Embryonic facial prominence (tissue), 1 donor: ENCODE measurements at regions not wholly inside any gene's neighbourhood (a gene's known extent, or its start where the extent isn't known, plus 50 kb on each side); places are given as distances from the start of the nearest gene placed in this dataset.

Source experiments
- DNase-seq: peaks from one replicate; pipeline ENCODE4 v3.0.0-alpha.2; 2016; ENCODE audit errors: extremely low spot score

GRCh38 chr5:164346785-164347630 is 841.6 kb downstream of the MAT2B start:
- no peak for DNase-seq

- DNase-seq, result no peak
Observed at GRCh38 chr5:164350236-164350635, 844.8 kb downstream of the MAT2B start.

- no peak for DNase-seq
Observed at GRCh38 chr5:164351245-164351834, 845.9 kb downstream of the MAT2B start.

GRCh38 chr5:164352695-164353094 is 847.3 kb downstream of the MAT2B start:
- DNase-seq, result no peak

- no peak for DNase-seq
Observed at GRCh38 chr5:164353155-164353554, 847.7 kb downstream of the MAT2B start.

GRCh38 chr5:164354139-164354751 is 848.8 kb downstream of the MAT2B start:
- no peak for DNase-seq

GRCh38 chr5:164355267-164355830 is 849.9 kb downstream of the MAT2B start:
- DNase-seq, result no peak

- DNase-seq, result no peak
Observed at GRCh38 chr5:164356790-164357189, 851.4 kb downstream of the MAT2B start.

- DNase-seq, result no peak
Observed at GRCh38 chr5:164357395-164358033, 852.1 kb downstream of the MAT2B start.

- DNase-seq, result no peak
Observed at GRCh38 chr5:164358531-164359259, 853.3 kb downstream of the MAT2B start.

- DNase-seq, result no peak
Observed at GRCh38 chr5:164359260-164360255, 854.1 kb downstream of the MAT2B start.

GRCh38 chr5:164360589-164360988 is 855.2 kb downstream of the MAT2B start:
- no peak for DNase-seq

- no peak for DNase-seq
Observed at GRCh38 chr5:164361986-164362385, 856.6 kb downstream of the MAT2B start.

GRCh38 chr5:164362835-164363234 is 857.4 kb downstream of the MAT2B start:
- DNase-seq, result no peak

GRCh38 chr5:164364237-164365208 is 859.1 kb downstream of the MAT2B start:
- DNase-seq, result no peak

GRCh38 chr5:164370841-164371240 is 865.4 kb downstream of the MAT2B start:
- no peak for DNase-seq

- DNase-seq, result no peak
Observed at GRCh38 chr5:164372892-164373291, 867.5 kb downstream of the MAT2B start.

GRCh38 chr5:164373876-164374275 is 868.5 kb downstream of the MAT2B start:
- no peak for DNase-seq

GRCh38 chr5:164375051-164375450 is 869.6 kb downstream of the MAT2B start:
- no peak for DNase-seq
